GM18868 (cell line): ENCODE measurements at regions not wholly inside any gene's neighbourhood (a gene's known extent, or its start where the extent isn't known, plus 50 kb on each side); places are given as distances from the start of the nearest gene placed in this dataset.
"Not testable (repeated sequence)": the region's sequence is repeated elsewhere in the genome, so short reads cannot be mapped to it uniquely, and the experiment has no call there.

ENCODE experiments used
- ATAC-seq: cut with Tn5 transposase; IDR thresholded peaks from one replicate; pipeline ENCODE4 v1.9.1; 2021; ENCODE audit warnings: mild to moderate bottlenecking, moderate library complexity; ENCODE audit not compliant: unreplicated experiment

DNA sequence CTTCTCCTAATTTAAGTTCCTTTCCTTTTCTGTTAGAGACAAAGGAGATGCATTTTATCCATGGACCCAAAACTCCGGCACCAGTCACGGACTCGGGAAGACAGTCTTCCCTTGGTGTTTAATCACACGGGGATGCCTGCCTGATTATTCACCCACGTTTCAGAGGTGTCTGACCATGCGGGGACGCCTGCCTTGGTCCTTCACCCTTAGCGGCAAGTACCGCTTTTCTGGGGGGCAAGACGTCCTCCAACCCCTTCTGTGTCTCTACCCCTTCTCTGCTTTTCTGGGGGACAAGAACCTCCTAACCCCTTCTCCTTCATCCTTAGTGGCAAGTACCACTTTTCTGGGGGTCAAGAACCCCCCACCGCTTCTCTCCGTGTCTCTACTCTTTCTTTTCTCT is 816.9 kb upstream of the VRK2 start:
- ATAC-seq: not testable (repeated sequence)

DNA sequence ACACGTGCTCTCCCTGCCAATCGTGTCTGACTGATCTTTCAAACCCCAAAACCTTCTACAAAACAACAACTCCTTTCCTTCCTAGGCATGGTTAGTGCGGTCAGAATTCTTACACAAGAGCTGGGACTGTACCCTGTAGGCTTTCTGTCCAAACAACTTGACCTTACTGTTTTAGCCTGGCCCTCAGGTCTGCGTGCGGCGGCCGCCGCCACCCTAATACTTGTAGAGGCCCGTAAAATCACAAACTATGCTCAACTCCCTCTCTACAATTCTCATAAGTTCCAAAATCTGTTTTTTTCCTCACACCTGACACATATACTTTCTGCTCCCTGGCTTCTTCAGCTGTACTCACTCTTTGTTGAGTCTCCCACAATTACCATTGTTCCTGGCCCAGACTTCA is 814.3 kb upstream of the VRK2 start:
- not testable (repeated sequence) for ATAC-seq

DNA sequence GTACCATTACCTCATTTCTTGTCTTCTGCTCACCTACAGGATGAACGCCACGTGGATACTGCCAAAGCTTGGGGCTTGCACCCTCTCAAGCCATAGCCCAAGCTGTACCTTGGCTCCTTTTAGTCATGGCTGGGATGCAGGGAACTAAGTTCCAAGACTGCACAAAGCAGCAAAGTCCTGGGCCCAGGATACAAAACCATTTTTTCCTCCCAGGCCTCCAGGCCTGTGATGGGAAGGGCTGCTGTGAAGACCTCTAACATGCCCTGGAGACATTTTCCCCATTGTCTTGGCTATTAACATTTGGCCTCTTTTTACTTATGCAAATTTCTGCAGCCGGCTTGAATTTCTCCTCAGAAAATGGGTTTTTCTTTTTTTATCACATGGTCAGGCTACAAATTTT is 795.1 kb upstream of the VRK2 start:
- ATAC-seq: not testable (repeated sequence)

DNA sequence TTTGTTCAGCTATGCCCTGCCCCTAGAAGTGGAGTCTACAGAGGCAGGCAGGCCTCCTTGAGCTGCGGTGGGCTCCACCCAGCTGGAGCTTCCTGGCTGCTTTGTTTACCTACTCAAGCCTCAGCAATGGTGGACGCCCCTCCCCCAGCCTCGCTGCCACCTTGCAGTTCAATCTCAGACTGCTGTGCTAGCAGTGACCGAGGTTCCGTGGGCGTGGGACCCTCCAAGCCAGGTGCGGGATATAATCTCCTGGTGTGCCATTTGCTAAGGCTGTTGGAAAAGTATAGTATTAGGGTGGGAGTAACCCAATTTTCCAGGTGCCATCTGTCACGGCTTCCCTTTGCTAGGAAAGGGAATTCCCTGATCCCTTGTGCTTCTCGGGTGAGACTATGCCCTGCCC is 770.2 kb upstream of the VRK2 start:
- ATAC-seq: not testable (repeated sequence)

DNA sequence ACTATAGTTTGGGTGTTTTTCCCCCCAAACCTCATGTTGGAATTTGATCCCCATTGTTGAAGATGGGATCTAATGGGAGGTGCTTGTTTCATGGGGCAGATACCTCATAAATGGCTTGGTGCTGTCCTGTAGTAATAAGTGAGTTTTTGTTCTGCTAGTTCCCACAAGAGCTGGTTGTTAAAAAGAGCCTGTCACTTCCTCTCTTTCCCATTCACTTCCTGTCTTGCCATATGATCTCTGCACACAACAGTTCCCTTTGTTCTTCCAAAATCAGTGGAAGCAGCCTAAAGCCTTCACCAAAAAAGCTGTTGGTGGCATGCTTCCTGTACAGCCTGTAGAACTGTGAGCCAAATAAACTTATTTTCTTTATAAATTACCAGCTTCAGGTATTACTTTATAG is 768.2 kb upstream of the VRK2 start:
- ATAC-seq: no peak

DNA sequence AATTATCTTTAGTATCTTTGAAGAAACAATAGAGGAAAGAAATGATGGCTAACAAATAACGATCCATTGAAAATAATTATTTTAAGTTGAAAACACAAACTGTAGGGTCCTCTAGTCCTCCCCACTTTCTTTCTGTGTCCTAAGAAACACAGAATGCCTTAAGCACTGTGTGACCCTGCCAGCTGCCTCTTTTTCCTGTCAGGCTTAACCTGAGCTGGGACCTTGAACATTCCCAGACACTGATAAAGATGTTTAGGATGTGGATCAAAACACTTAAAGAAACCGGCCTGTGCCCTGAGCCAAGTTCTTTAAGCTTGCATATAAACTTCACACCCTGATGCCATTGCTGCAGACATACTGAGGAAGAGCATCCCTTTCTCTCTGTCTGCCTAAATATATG is 755.4 kb upstream of the VRK2 start:
- ATAC-seq: no peak

DNA sequence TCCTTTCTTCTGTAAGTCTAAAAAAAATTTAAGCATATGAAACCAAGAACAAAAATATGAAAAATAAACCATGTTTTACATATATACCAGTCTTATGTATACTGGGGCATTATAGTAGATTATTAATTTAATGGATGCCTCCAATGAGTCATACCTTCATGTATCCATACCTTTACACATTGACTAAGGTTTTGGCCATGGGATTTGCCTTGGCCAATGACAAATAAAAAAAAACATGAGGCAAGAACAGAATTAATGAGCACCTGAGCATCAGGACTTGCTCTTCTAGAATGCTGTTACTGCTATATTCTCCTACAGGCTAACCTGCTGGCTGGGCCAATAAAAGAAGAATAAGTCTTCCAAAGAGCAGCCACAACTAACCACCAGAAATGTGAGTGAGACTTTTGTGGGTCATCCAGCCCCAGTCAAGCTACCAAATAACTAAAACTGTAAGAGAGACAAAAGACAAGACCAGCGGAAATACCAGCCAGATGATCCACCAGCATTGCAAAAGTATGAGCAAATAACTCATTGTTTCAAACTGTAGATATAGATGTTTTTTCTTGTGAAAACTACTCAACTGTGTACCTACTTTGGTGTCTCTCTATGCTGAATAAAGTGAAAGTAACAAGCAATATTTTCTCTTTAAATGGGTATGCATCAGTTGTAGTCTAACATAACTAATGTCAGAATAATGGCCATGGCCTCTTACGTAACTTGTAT is 749.6 kb upstream of the VRK2 start:
- ATAC-seq: no peak

DNA sequence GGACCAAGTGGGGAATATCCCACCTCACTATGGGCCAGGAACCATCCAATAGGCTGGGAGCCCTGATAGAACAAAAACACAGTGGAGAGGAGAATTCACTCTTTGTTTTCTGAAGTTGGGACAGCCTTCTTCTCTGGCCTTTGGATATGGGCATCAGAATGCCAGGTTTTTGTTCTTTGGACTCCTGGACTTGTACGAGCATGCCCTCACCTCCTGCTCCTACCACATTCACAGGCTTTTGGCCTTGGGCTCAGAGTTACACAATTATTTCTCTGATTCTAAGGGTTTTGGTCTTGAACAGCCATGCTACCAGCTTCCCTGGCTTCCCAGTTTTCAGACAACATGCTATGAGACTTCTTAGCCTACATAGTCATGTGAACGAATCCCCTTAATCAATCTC is 732.9 kb upstream of the VRK2 start:
- no peak for ATAC-seq

DNA sequence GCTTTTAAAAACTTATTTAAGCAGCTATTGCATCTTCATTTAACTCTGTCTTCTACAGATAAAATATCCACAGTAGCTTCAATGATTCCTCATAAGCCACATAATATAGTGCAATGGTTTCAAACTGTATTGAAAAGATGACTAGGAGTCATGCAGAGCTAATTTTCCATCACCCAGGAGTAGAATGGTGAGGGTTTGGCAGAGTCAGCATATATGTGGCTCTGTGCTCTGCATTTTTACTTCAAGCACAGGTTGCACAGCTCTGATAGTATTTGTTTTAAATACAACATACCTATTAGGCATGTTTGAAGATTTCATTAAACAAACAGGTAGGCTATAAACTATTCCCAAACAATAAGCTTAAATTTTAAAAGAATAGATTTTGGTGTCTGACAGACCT is 731.9 kb upstream of the VRK2 start:
- ATAC-seq: no peak

DNA sequence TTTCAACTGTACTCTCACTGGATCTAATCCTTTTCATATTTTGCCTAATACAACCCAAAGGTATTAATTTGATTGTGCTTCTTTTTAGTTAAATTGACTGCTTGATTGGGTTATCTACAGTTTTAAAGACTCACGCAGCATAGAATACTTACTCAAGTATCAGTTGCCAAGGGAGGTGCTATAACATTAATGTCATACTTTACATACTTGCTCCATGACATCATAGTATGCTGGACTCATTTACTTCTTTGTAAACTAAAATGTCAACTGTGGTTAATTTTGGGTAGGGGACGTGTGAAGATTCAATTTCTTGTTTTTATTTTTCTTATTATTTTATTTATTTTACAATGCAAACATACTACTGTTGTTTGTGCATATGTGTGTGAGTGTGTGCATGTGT is 716.2 kb upstream of the VRK2 start:
- no peak for ATAC-seq

DNA sequence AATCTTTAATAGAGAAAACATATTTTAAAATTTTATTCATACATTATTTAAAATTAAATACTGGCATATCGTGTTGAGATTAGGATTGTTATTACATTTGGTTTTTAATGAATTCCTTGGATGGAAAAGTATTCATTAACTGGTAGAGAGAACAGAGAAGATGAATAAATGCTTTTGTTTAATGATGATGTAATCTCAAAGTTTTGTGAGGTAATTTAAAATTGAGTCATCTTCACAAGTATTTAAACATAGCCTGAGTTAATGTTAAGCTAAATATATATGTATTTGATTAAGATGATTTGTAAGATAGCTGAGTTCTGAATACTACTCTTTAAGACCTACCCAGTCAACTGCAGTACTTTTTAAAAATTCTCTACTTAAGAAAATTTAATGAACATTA is 713.4 kb upstream of the VRK2 start:
- no peak for ATAC-seq

DNA sequence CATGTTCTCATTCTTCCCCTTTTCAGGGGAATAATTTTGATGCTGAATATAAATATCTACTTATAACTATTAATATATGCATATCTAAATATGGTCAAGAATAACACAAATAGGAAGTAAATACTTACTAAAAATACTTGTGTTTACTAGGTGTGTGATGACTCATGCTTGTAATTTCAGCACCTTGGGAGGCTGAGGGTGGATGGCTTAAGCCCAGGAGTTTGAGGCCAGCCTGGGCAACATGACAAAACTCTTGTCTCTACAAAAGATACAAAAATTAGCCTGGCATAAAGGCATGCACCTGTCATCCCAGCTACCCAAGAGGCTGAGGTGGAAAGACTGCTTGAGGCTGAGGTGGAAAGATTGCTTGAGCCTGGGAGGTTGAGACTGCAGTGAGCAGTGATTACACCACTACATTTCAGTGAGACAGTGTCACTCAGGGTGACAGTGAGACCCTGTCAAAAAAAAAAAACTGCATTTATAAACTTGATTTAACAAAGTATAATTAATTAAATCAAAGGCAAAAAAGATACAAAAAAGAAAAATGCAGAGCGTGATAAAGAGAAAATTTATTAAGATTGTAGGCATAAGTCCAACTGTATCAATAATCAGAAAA is 703.1 kb upstream of the VRK2 start:
- ATAC-seq: no peak

DNA sequence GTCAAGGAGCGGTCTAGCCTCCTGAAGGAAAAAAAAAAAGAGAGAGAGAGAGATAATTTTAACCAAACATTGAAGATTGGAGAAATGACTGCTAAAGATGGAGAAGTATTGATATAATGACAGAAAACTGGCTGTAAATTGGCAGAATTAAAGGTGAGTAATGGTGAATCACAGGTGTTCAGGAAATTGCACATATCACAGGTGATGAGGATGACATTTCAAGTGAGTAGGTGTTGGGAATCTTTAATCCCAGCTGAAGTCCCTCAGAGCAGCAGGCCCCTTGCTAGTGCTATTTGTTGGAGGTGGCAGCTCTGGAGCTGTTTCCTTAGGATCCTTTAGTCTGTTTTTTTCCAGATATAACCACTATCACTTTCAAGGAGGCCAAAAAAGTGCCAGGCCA is 678.4 kb upstream of the VRK2 start:
- no peak for ATAC-seq

DNA sequence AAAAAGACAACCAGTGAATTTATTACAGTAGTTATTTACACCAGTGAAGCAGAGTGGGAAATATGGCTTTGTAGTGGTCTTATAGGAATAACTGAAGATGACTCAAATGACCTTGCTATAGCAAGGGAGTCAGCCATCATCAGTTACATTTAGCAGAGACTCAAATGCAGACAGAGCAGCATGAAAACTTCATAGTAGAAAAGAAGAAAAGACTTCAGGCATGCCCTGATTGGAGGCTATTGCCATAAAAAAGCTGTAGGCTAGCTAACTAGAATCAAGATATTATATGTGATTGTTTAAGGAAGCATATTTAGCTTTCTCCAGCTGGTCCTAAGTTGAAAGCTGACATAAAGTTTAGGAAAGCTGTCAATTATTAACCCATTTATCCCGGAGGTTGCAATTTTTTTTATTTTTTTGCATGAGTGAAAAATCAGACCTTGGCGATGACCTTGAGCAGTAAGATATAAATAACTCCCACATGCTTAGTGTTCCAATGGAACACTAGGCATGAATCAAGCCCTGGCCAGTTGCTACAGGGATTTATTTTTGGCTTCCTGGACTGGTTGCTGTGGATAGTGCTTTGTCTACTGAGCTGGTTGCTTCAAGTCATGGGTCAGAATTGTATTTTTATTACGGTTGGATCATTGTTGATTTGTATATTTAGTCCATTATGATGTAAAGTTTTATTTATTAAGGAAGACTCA is 675.6 kb upstream of the VRK2 start:
- no peak for ATAC-seq

DNA sequence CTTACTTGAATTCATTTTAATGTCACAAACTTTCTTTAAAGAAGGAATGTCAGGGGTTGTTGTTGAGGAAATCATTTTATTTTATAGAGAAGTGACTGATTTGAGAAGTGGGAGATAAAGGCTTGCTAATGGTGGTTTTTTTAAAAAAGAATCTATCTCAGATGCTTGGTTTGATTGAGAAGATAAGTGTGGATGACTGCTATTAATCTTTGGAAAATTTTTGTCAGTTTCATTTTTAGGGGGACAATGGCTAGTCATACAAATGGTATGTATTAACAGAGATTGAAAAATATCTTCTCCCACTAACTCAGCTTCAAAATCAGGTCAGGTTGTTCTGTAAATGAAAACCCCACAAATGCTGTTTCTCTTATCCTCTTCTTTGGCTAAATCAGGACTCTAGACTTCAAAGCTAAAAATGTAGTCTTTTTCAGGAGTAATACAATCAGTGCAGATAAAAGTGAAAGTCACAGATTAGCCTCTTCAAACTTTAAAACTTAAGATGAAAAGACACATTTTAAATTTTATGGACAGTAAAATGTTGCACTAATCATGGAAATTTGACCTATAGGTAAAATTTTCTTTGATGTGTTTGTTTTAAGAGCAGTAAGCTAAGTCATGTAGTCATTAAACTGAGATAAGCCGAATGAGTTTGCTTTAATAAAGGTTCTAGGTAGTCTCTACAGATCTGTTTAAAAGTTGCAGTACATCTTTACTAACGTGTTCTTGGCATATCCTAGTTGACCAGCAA is 674.2 kb upstream of the VRK2 start:
- no peak for ATAC-seq

DNA sequence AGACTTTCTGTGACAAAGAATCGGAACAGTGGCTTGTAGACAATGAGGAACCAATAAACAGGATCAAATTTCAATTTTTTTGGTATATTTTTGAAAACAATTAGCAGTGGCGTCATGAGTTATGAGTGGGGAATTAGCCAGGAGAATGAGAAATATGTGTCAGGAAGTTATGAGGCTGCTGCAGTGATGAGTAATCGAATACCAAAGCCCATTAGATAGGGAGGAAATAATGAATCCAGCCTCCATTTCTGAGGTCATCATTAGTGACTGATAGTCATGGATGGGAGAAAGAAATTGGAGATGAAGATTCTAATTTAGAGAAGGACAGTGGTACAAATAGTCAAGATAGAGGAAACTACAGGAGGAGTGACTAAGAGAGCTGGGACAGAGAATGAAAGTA is 673.1 kb upstream of the VRK2 start:
- no peak for ATAC-seq

DNA sequence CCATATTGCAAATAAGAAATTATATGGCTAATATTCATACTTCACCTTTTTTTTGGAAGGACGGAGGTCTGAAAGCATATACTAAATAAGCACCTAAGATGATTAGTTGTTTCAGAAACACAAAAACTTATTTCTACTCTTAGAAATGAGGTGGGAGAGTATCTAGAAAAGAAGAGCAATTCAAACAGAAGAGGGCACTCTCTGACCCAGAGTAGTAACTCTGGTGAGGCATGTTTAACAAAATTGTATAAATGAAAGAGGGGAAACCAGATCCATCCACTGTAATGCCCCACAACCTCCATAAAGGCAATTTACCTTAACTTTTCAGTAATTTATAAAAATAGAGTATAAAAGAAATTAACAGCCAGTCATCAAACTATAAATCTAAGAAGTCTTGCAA is 669.6 kb upstream of the VRK2 start:
- ATAC-seq: no peak

DNA sequence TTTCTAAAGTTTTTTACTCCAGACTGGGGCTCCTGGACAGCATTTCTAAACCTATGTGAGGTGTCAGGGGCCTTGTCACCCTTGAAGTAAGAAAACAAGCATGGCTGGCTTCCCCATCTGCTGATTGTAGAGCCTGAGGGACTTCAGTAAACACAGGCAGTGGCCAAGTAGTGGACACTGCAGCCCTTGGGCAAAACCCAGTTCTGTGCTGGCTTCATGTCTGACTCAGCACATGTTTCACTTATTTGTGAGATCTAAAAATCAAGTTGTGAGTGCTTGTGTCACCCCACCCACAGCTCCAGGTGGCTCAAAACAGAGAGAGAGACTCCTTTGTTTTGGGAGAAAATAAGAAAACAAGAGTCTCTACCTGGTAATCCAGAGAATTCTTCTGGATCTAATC is 660.3 kb upstream of the VRK2 start:
- ATAC-seq: no peak

DNA sequence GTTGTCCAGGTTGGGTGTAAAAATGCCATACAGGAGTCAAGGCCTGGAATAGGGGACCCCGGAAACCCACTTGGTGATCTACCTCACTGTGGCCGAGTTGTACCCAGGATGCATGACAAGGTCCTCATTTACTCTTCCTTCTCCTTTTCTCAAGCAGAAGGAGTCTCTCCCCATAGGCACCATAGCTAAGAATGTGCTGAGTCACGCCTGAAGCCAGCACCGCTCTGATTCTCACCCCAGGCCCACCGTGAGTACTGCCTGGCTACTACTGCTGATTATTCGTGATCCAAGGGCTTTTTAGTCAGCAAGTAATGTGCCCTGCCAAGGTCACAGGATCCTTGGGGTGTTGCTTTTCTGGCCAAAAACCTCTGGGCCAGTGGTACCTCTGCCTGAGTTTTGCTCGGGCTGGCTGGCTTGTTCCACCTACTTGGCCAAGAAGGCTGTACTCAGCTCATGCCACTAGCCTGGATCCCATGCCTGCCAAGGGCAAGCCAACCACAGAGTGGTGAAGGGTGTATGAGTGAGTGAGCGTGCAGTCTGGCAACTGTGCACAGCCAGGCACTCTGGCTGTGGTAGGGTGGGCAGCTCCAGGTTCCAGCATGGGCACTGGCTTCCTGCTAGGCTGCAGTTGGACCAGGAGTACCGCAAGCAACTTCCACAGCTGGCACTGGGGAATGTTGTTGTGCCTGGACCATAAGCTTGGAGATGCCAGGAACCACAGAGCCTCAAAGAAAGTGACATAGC is 650.1 kb upstream of the VRK2 start:
- no peak for ATAC-seq

DNA sequence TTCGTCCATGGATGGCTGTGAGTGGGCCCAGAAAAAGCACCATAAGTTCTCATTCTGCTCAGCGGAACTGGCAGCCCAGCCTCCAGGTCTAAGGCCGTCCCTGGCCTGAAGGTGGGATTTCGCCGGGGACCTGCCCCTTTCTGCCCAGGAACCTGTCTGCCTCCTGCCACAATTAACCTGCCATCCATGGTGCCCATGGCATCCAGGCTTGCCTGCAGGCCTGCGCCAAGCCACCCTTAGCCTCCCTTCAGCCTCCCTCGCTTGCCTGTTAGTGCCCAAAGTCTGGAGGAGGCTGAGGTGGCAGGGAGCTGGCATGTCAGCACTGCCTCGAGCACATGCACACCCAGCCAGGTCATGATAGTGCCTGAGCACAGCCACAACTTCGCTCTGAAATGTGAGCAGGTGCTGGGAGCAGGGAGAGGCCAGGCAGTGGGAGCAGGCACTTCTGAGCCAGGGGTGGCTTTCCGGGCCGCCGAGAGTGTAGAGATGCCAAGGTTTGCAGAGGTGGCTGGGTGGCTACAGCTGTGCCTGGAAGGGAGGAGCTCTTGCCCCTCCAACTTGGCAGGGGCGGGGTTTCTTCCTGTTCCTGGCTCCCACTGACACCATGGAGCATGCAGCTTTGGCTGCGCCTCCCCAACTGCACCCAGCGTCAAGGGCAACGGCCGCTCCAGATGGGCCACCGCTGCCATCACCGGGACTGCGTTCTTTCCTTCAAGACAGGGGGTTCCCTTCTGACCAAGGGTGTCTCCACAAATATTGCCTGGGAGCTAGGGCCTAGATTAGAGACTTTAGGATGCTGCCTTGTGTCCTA is 648.9 kb upstream of the VRK2 start:
- ATAC-seq: no peak
